ENCODE measurements at regions not wholly inside any gene's neighbourhood (a gene's known extent, or its start where the extent isn't known, plus 50 kb on each side); places are given as distances from the start of the nearest gene placed in this dataset.

DNA sequence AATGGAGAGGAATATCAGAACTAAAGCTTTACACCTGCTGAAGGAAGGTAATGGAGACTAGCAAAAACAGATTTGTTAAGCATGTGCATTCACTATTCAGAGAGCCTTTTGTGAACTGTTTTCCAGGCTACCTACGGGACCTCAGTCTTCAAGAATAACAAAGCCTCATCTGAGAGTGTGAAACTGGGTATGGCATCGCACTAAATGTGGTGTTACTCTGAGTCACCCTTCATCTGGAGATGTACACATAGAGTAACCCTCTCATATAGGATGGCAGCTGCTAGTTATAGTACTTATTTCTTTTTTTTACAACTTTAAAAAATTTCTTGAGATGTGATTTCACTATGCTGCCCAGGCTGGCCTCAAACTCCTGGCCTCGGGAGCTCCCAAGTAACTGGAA lies 306.8 kb downstream of the ZNF608 start:
- H3K27ac Mint-ChIP-seq, result no peak overlapping the region
- H3K36me3 Mint-ChIP-seq, result no peaks in the 10 kb centered on the region
- no peak for DNase-seq
- CTCF ChIA-PET, result no interaction called here
- ATAC-seq, result no peak
- H3K4me3 Mint-ChIP-seq, result no peak overlapping the region
- H3K9me3 Mint-ChIP-seq (ENCODE audit: low read depth), result peaks cover 2% of the 10 kb centered on the region
- peaks cover 2% of the 10 kb centered on the region for H3K4me1 Mint-ChIP-seq
- H3K27me3 Mint-ChIP-seq, result no peaks in the 10 kb centered on the region

DNA sequence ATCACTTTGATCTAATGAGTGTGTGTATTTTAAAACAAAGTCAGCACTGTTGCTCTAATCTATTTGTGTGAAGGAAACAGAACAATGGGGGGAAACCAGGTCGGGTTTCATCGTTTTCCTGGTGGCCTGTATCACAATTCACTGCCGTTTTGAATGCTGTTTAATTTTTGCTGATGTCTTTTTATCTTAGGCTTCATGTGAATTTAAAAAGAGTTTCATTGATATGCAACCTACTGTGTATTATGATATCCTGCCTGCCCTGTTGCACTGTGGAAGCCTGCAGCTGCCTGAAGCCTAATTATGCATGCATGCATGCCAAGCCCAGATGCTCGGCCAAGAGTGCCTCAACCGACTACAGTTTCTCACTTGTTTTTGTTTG lies 307.5 kb downstream of the ZNF608 start:
- CTCF ChIA-PET, result no interaction called here
- no peaks in the 10 kb centered on the region for H3K36me3 Mint-ChIP-seq
- no peaks in the 10 kb centered on the region for H3K4me1 Mint-ChIP-seq
- DNase-seq (no peak), ATAC-seq (no peak)
- H3K27me3 Mint-ChIP-seq, result no peaks in the 10 kb centered on the region
- H3K27ac Mint-ChIP-seq, result no peak overlapping the region
- H3K4me3 Mint-ChIP-seq, result no peak overlapping the region
- peaks cover 2% of the 10 kb centered on the region for H3K9me3 Mint-ChIP-seq (ENCODE audit: low read depth)

DNA sequence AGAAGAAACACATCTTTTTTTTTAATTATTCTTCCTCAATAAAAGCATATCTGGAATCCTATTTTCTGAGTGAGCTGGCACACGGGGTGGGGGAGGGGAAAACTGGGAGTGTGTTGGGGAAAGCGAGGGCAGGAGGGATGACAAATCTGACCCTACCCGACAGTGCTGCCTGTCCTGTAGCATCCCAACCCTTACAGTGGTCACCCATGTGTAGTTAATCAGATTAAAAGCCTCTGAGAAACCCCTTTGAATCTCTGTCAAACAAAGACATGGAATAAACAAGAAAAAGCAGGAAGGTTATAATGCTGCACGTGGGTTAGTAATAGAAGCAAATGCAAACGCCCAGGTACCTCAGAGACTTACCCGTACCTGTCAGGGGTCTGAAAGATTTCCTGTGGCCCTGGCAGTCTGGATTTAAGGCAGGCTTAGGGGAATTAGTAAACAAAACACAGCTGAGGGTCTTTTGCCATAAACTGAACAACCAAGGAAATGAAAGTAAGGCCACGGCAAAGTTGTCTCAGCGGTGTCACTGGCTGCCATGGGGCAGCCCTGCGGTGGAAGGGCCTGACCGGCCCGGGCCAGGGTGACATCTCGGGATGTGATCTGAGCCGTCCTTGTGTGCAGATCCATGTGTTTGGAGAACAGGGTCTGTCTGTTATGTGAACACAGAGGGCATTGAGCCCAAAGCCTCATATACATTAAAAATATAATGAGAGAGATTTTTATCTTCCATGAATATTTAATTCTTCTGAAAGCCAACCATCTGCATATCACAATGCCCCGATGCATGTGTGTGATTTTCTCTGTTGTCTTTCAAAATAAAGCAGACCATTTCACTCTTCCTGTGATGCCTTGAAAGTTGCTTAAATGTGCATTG lies 308.2 kb downstream of the ZNF608 start:
- Mint-ChIP-seq H3K36me3 (no peaks in the 10 kb centered on the region), H3K27me3 (no peaks in the 10 kb centered on the region), H3K4me1 (no peaks in the 10 kb centered on the region), H3K9me3 (ENCODE audit: low read depth) (peaks cover 4% of the 10 kb centered on the region), H3K27ac (no peak overlapping the region), H3K4me3 (no peak overlapping the region)
- ATAC-seq (no peak), DNase-seq (no peak)
- CTCF ChIA-PET, result no interaction called here

DNA sequence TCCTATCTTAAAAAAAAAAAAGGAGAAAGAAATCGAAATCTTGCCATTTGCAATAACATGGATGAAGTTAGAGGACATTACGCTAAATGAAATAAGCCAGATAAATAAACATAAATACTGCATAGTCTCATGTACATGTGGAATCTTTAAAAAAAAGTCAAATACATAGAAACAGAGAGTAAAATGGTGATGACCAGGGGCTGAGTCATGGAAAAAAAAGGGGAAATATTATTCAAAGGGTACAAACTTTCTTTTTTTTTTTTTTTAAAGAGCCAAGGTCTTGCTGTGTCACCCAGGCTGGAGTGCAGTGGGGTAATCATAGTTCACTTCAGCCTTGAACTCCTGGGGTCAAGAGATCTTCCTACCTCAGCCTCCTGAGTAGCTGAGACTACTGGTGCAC lies 310.1 kb downstream of the ZNF608 start:
- CTCF ChIA-PET, result no interaction called here
- Mint-ChIP-seq H3K27me3 (no peaks in the 10 kb centered on the region), H3K27ac (no peak overlapping the region), H3K4me1 (no peaks in the 10 kb centered on the region), H3K9me3 (ENCODE audit: low read depth) (peaks cover 4% of the 10 kb centered on the region), H3K36me3 (no peaks in the 10 kb centered on the region), H3K4me3 (no peak overlapping the region)
- ATAC-seq, result no peak
- DNase-seq, result no peak

DNA sequence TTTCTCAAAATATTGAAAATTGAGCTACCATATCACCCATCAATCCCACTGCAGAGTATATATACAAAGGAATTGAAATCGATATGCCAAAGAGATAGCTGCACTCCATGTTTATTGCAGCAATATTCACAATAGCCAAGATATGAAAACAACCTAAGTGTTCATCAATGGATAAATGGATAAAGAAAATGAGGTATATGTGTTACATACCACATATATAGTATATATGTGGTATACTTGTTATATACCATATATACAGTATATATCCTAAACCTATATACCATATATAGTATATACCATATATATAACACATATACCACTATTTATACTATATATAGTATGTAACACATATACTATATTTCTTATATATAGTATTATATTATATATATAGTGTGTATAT lies 313.3 kb downstream of the ZNF608 start:
- no peak overlapping the region for H3K27ac Mint-ChIP-seq
- peaks cover 10% of the 10 kb centered on the region for H3K9me3 Mint-ChIP-seq (ENCODE audit: low read depth)
- CTCF ChIA-PET, result no interaction called here
- no peak for ATAC-seq
- no peak overlapping the region for H3K4me3 Mint-ChIP-seq
- no peaks in the 10 kb centered on the region for H3K36me3 Mint-ChIP-seq
- H3K4me1 Mint-ChIP-seq, result no peaks in the 10 kb centered on the region
- DNase-seq, result no peak
- H3K27me3 Mint-ChIP-seq, result no peaks in the 10 kb centered on the region

DNA sequence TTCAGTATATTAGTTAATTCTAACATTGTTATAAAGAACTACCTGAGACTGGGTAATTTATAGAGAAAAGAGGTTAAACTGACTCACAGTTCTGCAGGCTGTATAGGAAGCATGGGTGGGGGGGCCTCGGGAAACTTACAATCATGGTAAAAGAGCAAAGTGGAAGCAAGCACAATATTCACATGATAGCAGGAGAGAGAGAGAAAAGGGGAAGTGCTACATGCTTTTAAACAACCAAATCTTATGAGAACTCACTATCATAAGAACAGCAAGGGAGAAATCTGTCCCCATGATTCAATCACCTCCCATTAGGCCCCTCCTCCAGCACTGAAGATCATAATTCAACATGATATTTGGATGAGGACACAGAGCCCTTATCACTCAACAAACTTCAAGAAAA lies 324.9 kb downstream of the ZNF608 start:
- CTCF ChIA-PET, result no interaction called here
- H3K36me3 Mint-ChIP-seq, result no peaks in the 10 kb centered on the region
- ATAC-seq (no peak), DNase-seq (no peak)
- H3K27ac Mint-ChIP-seq, result no peak overlapping the region
- no peaks in the 10 kb centered on the region for H3K27me3 Mint-ChIP-seq
- no peak overlapping the region for H3K4me3 Mint-ChIP-seq
- H3K9me3 Mint-ChIP-seq (ENCODE audit: low read depth), result peaks cover 5% of the 10 kb centered on the region
- no peaks in the 10 kb centered on the region for H3K4me1 Mint-ChIP-seq

DNA sequence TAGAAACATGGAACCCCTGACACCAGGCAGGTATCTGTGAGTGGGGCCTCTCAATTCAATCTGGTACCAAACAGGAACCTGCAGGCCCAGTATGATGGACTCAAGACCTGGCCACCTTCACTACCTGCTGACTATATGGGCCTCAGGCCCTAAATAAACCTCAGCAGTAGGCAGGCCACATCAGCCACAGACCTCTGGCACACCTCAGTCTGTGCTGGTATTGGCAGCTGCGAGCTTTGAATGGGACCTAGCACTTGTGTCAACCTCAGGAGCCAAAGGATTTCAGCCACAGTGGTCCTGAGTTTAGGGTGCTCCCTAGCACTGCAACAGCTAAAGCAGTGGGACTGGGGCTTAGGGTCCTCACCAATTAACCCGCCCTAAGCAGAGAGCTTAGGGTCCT lies 325.5 kb downstream of the ZNF608 start:
- Mint-ChIP-seq H3K4me3 (no peak overlapping the region), H3K27ac (no peak overlapping the region), H3K27me3 (no peaks in the 10 kb centered on the region), H3K9me3 (ENCODE audit: low read depth) (peaks cover 5% of the 10 kb centered on the region), H3K4me1 (no peaks in the 10 kb centered on the region), H3K36me3 (no peaks in the 10 kb centered on the region)
- DNase-seq (no peak), ATAC-seq (no peak)
- CTCF ChIA-PET, result no interaction called here

DNA sequence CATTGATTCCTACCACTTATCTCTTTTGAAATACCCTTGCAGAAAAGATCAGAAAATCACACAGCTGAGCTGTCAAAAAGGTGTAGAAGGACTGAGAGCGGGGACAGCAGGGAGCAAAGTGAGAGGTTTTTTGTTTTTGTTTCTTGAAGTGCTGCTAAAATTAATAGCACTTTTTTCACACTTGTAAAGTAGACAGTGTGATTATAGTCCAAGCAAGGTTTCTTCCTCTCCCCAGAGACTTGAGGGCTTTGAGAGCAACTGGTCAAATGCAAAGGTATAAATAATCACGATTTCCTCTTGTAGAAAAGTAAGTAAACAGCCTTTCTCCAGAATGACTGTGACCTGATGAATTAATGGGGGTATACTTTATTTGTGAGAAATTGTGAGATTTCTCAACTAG lies 326.9 kb downstream of the ZNF608 start:
- H3K9me3 Mint-ChIP-seq (ENCODE audit: low read depth), result peaks cover 5% of the 10 kb centered on the region
- no peak overlapping the region for H3K27ac Mint-ChIP-seq
- ATAC-seq (no peak), DNase-seq (no peak)
- H3K4me1 Mint-ChIP-seq, result no peaks in the 10 kb centered on the region
- no peaks in the 10 kb centered on the region for H3K36me3 Mint-ChIP-seq
- CTCF ChIA-PET, result no interaction called here
- no peaks in the 10 kb centered on the region for H3K27me3 Mint-ChIP-seq
- no peak overlapping the region for H3K4me3 Mint-ChIP-seq

DNA sequence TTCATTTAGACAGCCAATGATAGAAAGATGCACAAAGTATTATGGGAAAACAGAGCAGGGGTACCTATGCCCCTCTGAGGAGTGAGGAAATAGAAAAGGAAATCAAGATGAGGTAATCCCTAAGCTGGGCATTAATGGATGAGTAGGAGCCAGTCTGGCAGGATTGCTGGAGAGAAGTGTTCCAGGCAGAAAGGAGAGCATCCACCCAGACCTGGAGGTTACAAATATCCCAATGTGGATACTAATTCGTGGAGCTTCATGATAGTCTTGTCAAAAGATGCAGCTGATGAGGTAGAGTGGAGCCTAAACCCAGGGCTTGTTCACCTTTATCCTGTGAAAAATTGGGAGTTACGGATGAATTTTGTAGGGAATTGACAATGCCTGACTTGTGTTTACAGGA lies 328.0 kb downstream of the ZNF608 start:
- Mint-ChIP-seq H3K9me3 (ENCODE audit: low read depth) (no peaks in the 10 kb centered on the region), H3K27ac (no peak overlapping the region), H3K27me3 (no peaks in the 10 kb centered on the region), H3K4me1 (no peaks in the 10 kb centered on the region), H3K4me3 (no peak overlapping the region), H3K36me3 (no peaks in the 10 kb centered on the region)
- CTCF ChIA-PET, result no interaction called here
- no peak for DNase-seq
- no peak for ATAC-seq

DNA sequence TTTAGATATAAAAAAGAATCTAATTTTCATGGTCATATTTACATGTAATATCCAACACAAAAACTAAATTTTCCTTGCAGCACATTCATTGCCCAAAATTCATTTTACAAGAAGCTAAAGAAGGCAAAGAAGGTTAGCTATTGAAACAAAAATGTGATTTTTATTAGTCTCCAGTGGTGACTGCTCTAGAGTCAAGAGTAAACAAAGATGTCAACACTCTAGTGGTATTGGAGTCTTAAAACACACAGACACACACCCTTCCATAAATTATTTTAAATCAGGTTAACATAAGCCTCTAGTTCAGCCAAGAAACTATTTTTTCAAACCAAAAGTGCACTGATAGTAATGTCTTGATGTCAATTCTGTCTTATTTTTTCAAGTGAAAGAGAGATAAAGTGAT lies 329.2 kb downstream of the ZNF608 start:
- Mint-ChIP-seq H3K9me3 (ENCODE audit: low read depth) (no peaks in the 10 kb centered on the region), H3K36me3 (no peaks in the 10 kb centered on the region), H3K27ac (no peak overlapping the region), H3K27me3 (no peaks in the 10 kb centered on the region), H3K4me1 (no peaks in the 10 kb centered on the region), H3K4me3 (no peak overlapping the region)
- CTCF ChIA-PET, result no interaction called here
- ATAC-seq, result no peak
- no peak for DNase-seq

DNA sequence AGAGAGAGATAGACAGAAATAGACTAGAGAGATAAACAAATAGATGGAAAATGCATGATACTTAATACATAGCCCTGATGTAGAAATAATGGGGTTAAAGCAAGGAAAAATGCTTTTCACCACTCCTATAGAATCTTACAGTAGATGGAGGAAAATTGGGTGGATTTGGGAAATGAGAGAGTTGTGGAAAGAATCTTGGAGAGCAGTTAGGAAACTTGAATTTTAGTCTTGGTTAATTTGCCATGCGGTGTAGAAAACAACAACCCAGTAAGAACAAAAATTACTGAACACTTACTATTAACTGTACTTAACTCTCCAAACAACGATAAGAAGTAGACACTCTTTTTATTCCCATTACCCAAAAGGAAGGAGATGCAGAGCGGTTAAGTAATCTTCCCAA lies 329.8 kb downstream of the ZNF608 start:
- Mint-ChIP-seq H3K27me3 (no peaks in the 10 kb centered on the region), H3K27ac (no peak overlapping the region), H3K4me1 (no peaks in the 10 kb centered on the region), H3K36me3 (no peaks in the 10 kb centered on the region), H3K4me3 (no peak overlapping the region), H3K9me3 (ENCODE audit: low read depth) (no peaks in the 10 kb centered on the region)
- ATAC-seq (no peak), DNase-seq (no peak)
- CTCF ChIA-PET, result no interaction called here

DNA sequence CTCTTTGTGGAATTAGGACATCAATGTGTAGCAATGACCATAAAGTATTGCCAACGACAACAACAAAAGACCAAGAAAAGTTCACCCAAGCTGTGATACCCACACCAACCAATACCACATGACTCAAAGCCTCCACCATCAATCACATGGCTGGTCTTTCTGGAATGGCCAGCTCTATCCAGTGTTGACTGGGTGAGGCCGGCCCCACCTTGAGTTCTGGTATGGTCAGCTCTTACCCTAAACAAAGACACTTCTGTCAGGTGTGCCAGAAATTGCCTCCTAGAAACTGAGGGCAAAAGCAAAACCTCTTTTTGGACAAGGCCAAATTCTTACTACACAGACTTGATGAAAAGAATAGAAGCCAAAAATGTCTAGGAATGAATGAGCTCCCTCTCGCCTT lies 331.5 kb downstream of the ZNF608 start:
- CTCF ChIA-PET, result no interaction called here
- Mint-ChIP-seq H3K4me1 (no peaks in the 10 kb centered on the region), H3K27ac (no peak overlapping the region), H3K36me3 (no peaks in the 10 kb centered on the region), H3K27me3 (no peaks in the 10 kb centered on the region), H3K4me3 (no peak overlapping the region), H3K9me3 (ENCODE audit: low read depth) (no peaks in the 10 kb centered on the region)
- DNase-seq, result no peak
- no peak for ATAC-seq

DNA sequence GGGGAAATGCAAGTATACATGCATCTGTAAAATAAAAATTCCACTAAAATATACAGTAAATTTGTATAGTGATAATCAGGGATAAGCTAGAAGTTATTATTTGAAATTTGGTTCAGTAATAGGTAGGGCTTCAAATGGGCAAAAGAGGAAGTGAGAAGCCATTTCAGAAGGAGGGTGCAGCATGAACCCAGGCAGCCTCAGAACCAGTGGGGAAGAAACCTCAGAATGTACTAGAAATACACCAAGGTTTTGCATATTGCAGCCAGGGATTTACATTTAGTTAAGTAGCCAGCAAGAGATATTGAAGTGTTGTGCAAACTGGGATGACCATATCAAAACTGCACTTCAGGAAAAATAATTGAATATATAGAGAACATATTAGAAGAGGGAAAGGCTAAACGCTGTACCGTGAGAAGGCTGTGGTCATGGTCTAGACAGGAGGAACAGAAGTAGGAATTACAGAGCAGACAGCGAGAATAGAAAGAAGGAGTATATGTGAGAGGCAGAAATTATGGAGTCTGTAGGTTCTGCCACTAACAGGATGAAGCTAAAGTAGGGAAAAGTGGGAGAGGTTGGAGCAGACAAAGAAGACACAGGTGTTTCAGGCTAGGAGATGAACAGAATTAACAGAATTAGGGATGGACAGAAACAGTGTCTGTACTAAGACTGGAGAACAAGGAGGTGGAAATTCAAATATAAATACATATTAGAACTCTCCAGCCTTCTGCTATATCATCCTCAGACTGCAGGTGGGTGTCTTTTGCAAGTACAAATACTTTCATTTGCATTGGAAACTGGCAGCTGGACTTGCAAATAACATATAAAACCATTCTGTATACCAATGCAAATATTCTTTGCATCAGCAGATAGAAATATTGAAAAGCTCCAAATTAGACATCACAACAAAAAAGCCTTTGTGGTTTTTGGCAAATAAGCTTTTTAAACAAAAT lies 335.6 kb downstream of the ZNF608 start:
- DNase-seq (no peak), ATAC-seq (no peak)
- H3K36me3 Mint-ChIP-seq, result no peaks in the 10 kb centered on the region
- CTCF ChIA-PET, result no interaction called here
- no peaks in the 10 kb centered on the region for H3K4me1 Mint-ChIP-seq
- no peaks in the 10 kb centered on the region for H3K9me3 Mint-ChIP-seq (ENCODE audit: low read depth)
- no peak overlapping the region for H3K4me3 Mint-ChIP-seq
- no peaks in the 10 kb centered on the region for H3K27me3 Mint-ChIP-seq
- H3K27ac Mint-ChIP-seq, result no peak overlapping the region

DNA sequence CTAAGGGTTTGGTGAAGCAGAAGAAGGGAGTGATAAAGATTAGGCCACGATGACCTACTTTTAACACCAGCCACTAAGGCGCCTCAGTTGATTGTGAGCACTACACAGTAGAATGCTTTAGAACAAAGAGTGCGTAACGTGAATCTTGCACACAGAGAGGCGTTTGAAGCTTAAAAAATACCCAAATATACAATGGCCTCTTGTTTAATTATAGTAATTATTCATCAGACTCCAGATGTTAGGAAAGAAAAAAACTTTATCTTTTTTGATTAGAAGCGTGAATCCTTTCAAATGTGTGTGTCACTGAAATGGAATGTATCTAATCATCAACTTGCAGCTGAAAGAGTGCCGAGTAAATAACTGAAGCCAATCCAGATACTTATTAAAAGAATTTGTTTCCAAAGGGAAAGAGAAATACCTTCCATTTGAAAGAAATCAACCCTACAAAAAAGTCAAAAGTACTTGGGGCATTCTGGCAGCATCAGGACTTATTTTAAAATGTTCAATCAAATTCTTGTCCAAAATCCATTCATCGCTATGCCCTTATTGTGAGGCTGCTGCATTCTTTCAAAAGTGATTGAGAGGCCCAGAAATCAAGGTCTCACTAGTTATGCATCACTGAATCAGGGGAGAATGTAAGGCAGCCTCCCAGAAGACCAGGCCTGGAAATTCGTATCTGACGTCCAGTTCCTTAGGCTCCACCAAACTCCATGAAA lies 337.5 kb downstream of the ZNF608 start:
- Mint-ChIP-seq H3K9me3 (ENCODE audit: low read depth) (no peaks in the 10 kb centered on the region), H3K27me3 (no peaks in the 10 kb centered on the region), H3K27ac (no peak overlapping the region), H3K4me1 (no peaks in the 10 kb centered on the region), H3K36me3 (no peaks in the 10 kb centered on the region), H3K4me3 (no peak overlapping the region)
- DNase-seq (no peak), ATAC-seq (no peak)
- CTCF ChIA-PET, result no interaction called here
